ENCODE measurements at regions not wholly inside any gene's neighbourhood (a gene's known extent, or its start where the extent isn't known, plus 50 kb on each side); places are given as distances from the start of the nearest gene placed in this dataset.
A peak's percentile ranks its signal among the peaks of the same experiment; 100 is the strongest.

DNA sequence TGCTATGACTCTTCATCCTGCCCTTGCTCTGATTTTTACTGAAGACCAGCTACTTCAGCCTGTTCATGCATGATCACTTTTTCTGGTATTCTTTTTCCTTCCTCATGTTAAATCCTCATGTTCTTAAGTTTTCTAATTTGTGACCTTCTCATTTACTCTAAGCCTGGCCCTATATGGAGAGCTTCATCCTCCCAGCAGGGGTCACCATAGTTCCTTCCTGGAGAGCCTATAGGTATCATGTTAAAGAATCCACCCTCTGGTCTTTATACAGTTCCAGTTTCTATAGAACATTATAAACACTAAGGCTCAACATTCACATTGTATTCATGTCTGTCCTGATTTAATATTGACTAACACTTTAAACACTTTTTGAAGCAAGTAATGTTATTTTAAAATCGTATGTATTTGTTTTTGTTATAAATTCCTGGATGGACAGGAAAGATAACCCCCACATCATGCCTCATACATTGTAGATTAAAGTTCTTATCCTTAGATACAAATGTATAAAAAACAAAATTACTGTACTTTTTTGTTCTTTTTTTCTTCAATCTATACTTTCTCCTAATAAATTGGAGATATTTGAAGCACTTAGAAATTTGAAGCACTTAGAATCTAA lies 53.8 kb upstream of the OTUD4 start:
- peak; percentile 64 for DNase-seq (ENCODE audit: low read depth)

DNA sequence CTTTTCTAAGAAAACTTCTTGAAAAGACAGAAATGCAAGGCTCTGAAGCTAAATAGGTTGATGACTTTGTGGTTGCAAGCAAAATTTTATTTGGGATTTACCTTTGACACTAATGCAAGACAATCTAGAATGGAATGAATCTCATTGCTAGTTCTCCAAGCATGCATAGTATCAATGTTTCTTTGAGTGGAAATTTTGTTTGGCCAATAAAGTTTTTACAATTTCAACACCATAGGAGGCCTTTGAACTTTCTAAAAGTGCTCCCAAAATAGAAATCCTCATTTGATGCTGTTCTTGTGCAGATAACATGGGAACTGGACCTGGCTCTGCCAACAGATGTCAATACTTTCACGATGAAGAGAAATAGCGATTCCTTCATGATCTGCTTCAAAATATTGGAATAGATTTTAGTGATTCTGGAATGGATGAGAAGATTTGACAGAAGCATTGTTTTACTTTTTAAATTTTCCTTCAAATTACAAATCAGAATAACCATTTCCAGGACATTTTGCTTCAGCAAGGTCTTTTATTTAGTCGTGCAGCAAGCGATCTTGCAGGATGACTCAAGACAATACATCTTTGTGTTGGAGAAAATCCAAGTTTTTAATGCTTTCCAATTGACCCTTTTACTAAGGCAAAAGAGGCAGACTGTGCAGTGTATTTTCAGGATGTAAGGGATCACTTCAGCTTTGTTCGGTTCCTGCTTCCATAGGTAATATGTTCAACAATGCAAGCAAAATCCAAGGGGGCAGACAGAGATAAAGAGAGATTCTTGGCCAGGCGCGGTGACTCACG lies 51.7 kb upstream of the OTUD4 start:
- peak; percentile 67 for DNase-seq (ENCODE audit: low read depth)

DNA sequence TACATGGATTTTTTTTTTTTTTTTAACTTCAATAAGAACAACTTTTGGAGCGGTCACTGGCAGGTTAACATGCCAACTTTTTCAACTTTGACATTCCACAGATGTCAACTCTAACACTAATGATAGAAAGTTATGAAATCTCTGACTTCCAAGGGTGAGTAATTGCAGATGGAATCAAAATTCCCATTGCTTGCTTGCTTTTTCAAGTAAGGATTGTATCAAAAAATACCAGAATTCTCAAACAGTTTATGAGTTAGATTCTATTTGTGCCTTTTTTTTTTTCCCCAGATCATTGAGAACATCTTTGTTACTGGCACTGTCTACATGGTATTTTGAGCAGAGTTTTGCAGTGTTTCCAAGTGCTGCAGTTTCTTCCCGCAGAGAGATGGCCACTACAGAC lies 50.3 kb upstream of the OTUD4 start:
- DNase-seq (ENCODE audit: low read depth), result peak; percentile 40

Data from iris pigment epithelial cell (primary cell).